ENCODE measurements at regions not wholly inside any gene's neighbourhood (a gene's known extent, or its start where the extent isn't known, plus 50 kb on each side); places are given as distances from the start of the nearest gene placed in this dataset.

DNA sequence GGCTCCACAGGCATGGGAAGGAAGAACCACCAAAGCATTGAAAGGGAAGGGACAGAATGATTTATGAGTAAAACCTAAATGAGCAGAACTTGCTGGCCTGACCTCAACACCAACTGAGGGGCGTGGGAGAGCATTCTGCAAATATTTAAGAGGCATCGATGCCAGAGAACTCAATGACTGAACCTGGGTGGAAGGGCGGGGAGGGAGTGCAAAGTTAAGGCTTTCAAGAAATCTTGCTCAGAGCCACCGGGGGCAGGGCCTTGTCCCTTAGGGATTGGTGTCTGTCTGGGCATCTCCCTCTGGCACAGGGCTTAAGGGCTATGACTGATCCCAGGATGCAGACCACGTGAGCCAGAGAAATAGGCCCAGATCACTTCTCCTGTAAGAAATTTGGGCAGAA lies 137.1 kb downstream of the ADAMTS15 start:
- Mint-ChIP-seq H3K4me3 (ENCODE audit: low read depth, unreplicated experiment) (no peak overlapping the region), H3K9me3 (ENCODE audit: low read depth, unreplicated experiment) (peaks cover 7% of the 10 kb centered on the region), H3K4me1 (ENCODE audit: low read depth, unreplicated experiment) (peaks cover 18% of the 10 kb centered on the region), H3K27me3 (ENCODE audit: unreplicated experiment) (no peaks in the 10 kb centered on the region), H3K36me3 (ENCODE audit: insufficient read depth, unreplicated experiment) (no peaks in the 10 kb centered on the region), H3K27ac (ENCODE audit: unreplicated experiment) (no peak overlapping the region)
- no peak for DNase-seq
- intact Hi-C loops (cut with micrococcal nuclease; ENCODE audit: unreplicated experiment) = no loop called here
- CTCF ChIA-PET = no interaction called here
- BruUV-seq (replicated peaks) = no TSS peak
- TF ChIP-seq, protein P1, sequence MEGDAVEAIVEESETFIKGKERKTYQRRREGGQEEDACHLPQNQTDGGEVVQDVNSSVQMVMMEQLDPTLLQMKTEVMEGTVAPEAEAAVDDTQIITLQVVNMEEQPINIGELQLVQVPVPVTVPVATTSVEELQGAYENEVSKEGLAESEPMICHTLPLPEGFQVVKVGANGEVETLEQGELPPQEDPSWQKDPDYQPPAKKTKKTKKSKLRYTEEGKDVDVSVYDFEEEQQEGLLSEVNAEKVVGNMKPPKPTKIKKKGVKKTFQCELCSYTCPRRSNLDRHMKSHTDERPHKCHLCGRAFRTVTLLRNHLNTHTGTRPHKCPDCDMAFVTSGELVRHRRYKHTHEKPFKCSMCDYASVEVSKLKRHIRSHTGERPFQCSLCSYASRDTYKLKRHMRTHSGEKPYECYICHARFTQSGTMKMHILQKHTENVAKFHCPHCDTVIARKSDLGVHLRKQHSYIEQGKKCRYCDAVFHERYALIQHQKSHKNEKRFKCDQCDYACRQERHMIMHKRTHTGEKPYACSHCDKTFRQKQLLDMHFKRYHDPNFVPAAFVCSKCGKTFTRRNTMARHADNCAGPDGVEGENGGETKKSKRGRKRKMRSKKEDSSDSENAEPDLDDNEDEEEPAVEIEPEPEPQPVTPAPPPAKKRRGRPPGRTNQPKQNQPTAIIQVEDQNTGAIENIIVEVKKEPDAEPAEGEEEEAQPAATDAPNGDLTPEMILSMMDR (IDR thresholded peaks at IDR 0.05; ENCODE audit: unreplicated experiment) = no peak

DNA sequence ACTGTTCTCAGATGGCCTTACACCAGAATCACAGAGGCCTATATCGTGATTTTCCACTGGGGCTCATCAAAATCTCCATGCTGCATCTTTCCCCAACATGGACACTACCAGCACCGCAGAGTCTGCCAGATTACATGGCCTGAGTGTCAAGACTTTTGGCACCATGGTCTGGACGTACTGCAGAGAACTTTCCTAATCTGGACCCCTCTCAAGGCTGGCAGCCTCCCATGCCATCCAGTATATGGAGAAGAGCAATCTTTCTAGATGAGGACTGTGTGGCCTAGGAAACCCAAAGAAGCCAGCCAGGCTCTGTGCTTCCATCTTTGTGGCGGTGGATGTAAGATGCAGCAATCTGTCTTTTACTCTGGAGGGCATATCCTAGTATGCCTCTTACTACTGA lies 139.2 kb downstream of the ADAMTS15 start:
- H3K27ac Mint-ChIP-seq (ENCODE audit: unreplicated experiment) = no peak overlapping the region
- no peak overlapping the region for H3K4me3 Mint-ChIP-seq (ENCODE audit: low read depth, unreplicated experiment)
- H3K27me3 Mint-ChIP-seq (ENCODE audit: unreplicated experiment) = no peaks in the 10 kb centered on the region
- CTCF ChIA-PET = no interaction called here
- TF ChIP-seq, protein P1 (IDR thresholded peaks at IDR 0.05; ENCODE audit: unreplicated experiment) = no peak
- peaks cover 3% of the 10 kb centered on the region for H3K9me3 Mint-ChIP-seq (ENCODE audit: low read depth, unreplicated experiment)
- BruUV-seq (replicated peaks) = no TSS peak
- peaks cover 14% of the 10 kb centered on the region for H3K4me1 Mint-ChIP-seq (ENCODE audit: low read depth, unreplicated experiment)
- DNase-seq = no peak
- no peaks in the 10 kb centered on the region for H3K36me3 Mint-ChIP-seq (ENCODE audit: insufficient read depth, unreplicated experiment)
- intact Hi-C loops (cut with micrococcal nuclease; ENCODE audit: unreplicated experiment) = no loop called here

DNA sequence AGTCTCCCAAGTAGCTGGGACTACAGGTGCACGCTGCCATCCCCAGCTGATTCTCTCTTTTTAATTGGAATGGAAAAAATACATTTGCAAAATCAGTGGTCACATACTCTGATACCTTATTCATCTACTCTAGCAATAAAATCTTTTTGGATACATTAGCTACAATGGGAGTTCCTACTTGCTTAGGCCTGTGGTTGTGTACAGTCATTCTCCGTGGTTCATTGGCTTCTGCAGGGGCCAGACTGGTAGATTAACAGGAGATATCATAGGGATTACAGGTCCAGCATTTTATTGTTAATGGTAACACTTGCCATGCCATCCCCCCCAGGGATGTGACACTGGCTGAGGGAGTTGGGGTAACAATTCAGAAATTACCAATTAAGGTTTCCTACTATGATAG lies 140.0 kb downstream of the ADAMTS15 start:
- no peaks in the 10 kb centered on the region for H3K36me3 Mint-ChIP-seq (ENCODE audit: insufficient read depth, unreplicated experiment)
- H3K4me1 Mint-ChIP-seq (ENCODE audit: low read depth, unreplicated experiment) = peaks cover 14% of the 10 kb centered on the region
- TF ChIP-seq, protein P1 (IDR thresholded peaks at IDR 0.05; ENCODE audit: unreplicated experiment) = no peak
- no peaks in the 10 kb centered on the region for H3K9me3 Mint-ChIP-seq (ENCODE audit: low read depth, unreplicated experiment)
- no peak for DNase-seq
- CTCF ChIA-PET = no interaction called here
- no peak overlapping the region for H3K27ac Mint-ChIP-seq (ENCODE audit: unreplicated experiment)
- no peak overlapping the region for H3K4me3 Mint-ChIP-seq (ENCODE audit: low read depth, unreplicated experiment)
- intact Hi-C loops (cut with micrococcal nuclease; ENCODE audit: unreplicated experiment) = no loop called here
- no peaks in the 10 kb centered on the region for H3K27me3 Mint-ChIP-seq (ENCODE audit: unreplicated experiment)
- no TSS peak for BruUV-seq (replicated peaks)

DNA sequence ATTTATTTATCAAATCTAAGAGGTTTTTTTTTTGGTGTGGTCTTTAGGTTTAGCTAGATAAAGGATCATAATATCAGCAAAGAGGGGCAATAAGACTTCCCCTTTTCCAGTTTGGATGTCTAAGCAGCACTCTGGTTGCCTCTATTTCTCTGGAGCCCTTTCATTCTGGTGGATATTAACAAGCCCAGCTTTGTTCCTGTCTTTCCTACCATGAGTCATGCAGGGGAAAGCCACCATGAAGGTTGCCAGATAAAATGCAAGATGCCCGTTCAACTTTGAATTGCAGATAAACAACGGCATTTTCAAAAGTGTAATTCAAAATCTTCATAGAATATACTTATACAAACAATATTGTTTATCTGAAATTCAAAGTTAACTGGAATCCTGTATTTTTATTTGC lies 143.6 kb downstream of the ADAMTS15 start:
- Mint-ChIP-seq H3K27me3 (ENCODE audit: unreplicated experiment) (no peaks in the 10 kb centered on the region), H3K4me3 (ENCODE audit: low read depth, unreplicated experiment) (no peak overlapping the region), H3K4me1 (ENCODE audit: low read depth, unreplicated experiment) (peaks cover 7% of the 10 kb centered on the region), H3K36me3 (ENCODE audit: insufficient read depth, unreplicated experiment) (no peaks in the 10 kb centered on the region), H3K9me3 (ENCODE audit: low read depth, unreplicated experiment) (no peaks in the 10 kb centered on the region), H3K27ac (ENCODE audit: unreplicated experiment) (no peak overlapping the region)
- CTCF ChIA-PET = interaction anchor here (0.9 kb wide), 1 partner anchor 157 kb away, joined by 3 read pairs; no protein-coding TSS in a partner anchor
- DNase-seq = no peak
- BruUV-seq (replicated peaks) = no TSS peak
- intact Hi-C loops (cut with micrococcal nuclease; ENCODE audit: unreplicated experiment) = no loop called here
- TF ChIP-seq, protein P1 (IDR thresholded peaks at IDR 0.05; ENCODE audit: unreplicated experiment) = no peak

All from Calu3 (cell line).